ENCODE measurements at regions not wholly inside any gene's neighbourhood (a gene's known extent, or its start where the extent isn't known, plus 50 kb on each side); places are given as distances from the start of the nearest gene placed in this dataset.

- DNase-seq = no peak
- H3K27me3 ChIP-seq = no peaks in the 10 kb centered on the region
- TF ChIP-seq POLR2AphosphoS5 (IDR thresholded peaks at IDR 0.05) (no peak), POLR2A (IDR thresholded peaks at IDR 0.05) (no peak), EP300 (IDR thresholded peaks at IDR 0.05) (no peak), CTCF (IDR thresholded peaks at IDR 0.05) (no peak)
- H3K4me3 ChIP-seq = no peak overlapping the region
- peaks cover 0 to 8% (median 0%) of the 10 kb centered on the region in 4 donors for H3K9me3 ChIP-seq
- H3K27ac ChIP-seq = no peak overlapping the region
- no peaks in the 10 kb centered on the region for H3K4me1 ChIP-seq
- WGBS, 2 donors = 47 to 87% methylated on average over 2 of the region's 2 CpGs
- no peaks in the 10 kb centered on the region for H3K36me3 ChIP-seq
- intact Hi-C loops (cut with DNase I) = no loop called here
Measured at GRCh38 chr2:106624787-106625380, 137.7 kb downstream of the CD8B2 start.

- H3K27me3 ChIP-seq = no peaks in the 10 kb centered on the region
- H3K4me3 ChIP-seq = no peak overlapping the region
- no peak for TF ChIP-seq CTCF (IDR thresholded peaks at IDR 0.05)
- TF ChIP-seq POLR2AphosphoS5 (IDR thresholded peaks at IDR 0.05) = no peak
- TF ChIP-seq POLR2A (IDR thresholded peaks at IDR 0.05) = no peak
- no peak for TF ChIP-seq EP300 (IDR thresholded peaks at IDR 0.05)
- no peak overlapping the region for H3K27ac ChIP-seq
- H3K36me3 ChIP-seq = no peaks in the 10 kb centered on the region
- peaks cover 0 to 8% (median 0%) of the 10 kb centered on the region in 4 donors for H3K9me3 ChIP-seq
- no peak for DNase-seq
- intact Hi-C loops (cut with DNase I) = no loop called here
- 95% methylated on average over 3 of the region's 3 CpGs for WGBS, 2 donors
- no peaks in the 10 kb centered on the region for H3K4me1 ChIP-seq
Measured at GRCh38 chr2:106628377-106628776, 141.2 kb downstream of the CD8B2 start.

GRCh38 chr2:106629981-106630380 lies 142.8 kb downstream of the CD8B2 start:
- Histone ChIP-seq H3K27me3 (no peaks in the 10 kb centered on the region), H3K36me3 (no peaks in the 10 kb centered on the region), H3K4me1 (no peaks in the 10 kb centered on the region), H3K27ac (no peak overlapping the region), H3K4me3 (no peak overlapping the region), H3K9me3 (peaks cover 0 to 8% (median 0%) of the 10 kb centered on the region in 4 donors)
- WGBS, 2 donors = 86 to 87% methylated on average over 3 of the region's 3 CpGs
- TF ChIP-seq CTCF (IDR thresholded peaks at IDR 0.05) (no peak), POLR2AphosphoS5 (IDR thresholded peaks at IDR 0.05) (no peak), POLR2A (IDR thresholded peaks at IDR 0.05) (no peak), EP300 (IDR thresholded peaks at IDR 0.05) (no peak)
- DNase-seq = no peak
- intact Hi-C loops (cut with DNase I) = no loop called here

- no peak for TF ChIP-seq CTCF (IDR thresholded peaks at IDR 0.05)
- TF ChIP-seq EP300 (IDR thresholded peaks at IDR 0.05) = no peak
- TF ChIP-seq POLR2A (IDR thresholded peaks at IDR 0.05) = no peak
- no peak for TF ChIP-seq POLR2AphosphoS5 (IDR thresholded peaks at IDR 0.05)
- no peak for DNase-seq
- no peaks in the 10 kb centered on the region for H3K4me1 ChIP-seq
- no peaks in the 10 kb centered on the region for H3K36me3 ChIP-seq
- H3K27ac ChIP-seq = no peak overlapping the region
- 87 to 88% methylated on average over 1 of the region's 1 CpG for WGBS, 2 donors
- no peaks in the 10 kb centered on the region for H3K27me3 ChIP-seq
- intact Hi-C loops (cut with DNase I) = no loop called here
- peaks cover 0 to 8% (median 0%) of the 10 kb centered on the region in 4 donors for H3K9me3 ChIP-seq
- H3K4me3 ChIP-seq = no peak overlapping the region
Measured at GRCh38 chr2:106631281-106631680, 144.1 kb downstream of the CD8B2 start.

GRCh38 chr2:106638043-106638442 lies 150.9 kb downstream of the CD8B2 start:
- WGBS, 2 donors = 0 to 1% methylated on average over 1 of the region's 1 CpG
- TF ChIP-seq POLR2AphosphoS5 (IDR thresholded peaks at IDR 0.05) (no peak), POLR2A (IDR thresholded peaks at IDR 0.05) (no peak), CTCF (IDR thresholded peaks at IDR 0.05) (peak in 3 of 4 experiments; percentile 15 to 52 (median 23)), EP300 (IDR thresholded peaks at IDR 0.05) (no peak)
- Histone ChIP-seq H3K27me3 (no peaks in the 10 kb centered on the region), H3K9me3 (no peaks in the 10 kb centered on the region), H3K4me3 (no peak overlapping the region), H3K4me1 (peaks cover 0 to 33% (median 16%) of the 10 kb centered on the region in 4 donors), H3K36me3 (no peaks in the 10 kb centered on the region), H3K27ac (no peak overlapping the region)
- intact Hi-C loops (cut with DNase I) = loop anchor here (5.0 kb wide), 1 partner anchor 1294 kb away; no protein-coding TSS in a partner anchor
- DNase-seq = no peak
